CD4-positive, alpha-beta T cell treated with Interleukin-4 for 4 hours (primary cell): ENCODE measurements at regions not wholly inside any gene's neighbourhood (a gene's known extent, or its start where the extent isn't known, plus 50 kb on each side); places are given as distances from the start of the nearest gene placed in this dataset.
"Not testable (repeated sequence)": the region's sequence is repeated elsewhere in the genome, so short reads cannot be mapped to it uniquely, and the experiment has no call there.

Source experiments
- DNase-seq: peaks from one replicate; pipeline ENCODE4 v3.0.0-alpha.2; 2020

DNA sequence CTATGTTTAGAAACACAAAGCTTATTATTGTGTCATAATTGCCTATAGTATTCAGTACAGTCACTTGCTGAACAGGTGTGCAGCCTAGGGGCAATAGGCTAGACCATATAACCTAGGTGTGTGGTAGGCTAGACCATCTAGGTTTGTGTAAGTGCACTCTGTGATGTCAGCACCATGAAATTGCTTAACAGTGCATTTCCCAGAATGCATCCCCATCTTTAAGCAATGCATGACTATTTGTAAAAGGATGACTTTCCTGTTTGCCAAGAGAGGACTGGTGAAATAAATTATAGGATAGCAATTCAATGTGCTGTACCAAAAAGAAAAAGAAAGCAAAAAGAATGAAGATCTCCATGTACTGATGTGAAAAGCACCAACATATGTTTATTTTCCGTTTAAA lies 288.7 kb upstream of the AUTS2 start:
- DNase-seq = no peak

DNA sequence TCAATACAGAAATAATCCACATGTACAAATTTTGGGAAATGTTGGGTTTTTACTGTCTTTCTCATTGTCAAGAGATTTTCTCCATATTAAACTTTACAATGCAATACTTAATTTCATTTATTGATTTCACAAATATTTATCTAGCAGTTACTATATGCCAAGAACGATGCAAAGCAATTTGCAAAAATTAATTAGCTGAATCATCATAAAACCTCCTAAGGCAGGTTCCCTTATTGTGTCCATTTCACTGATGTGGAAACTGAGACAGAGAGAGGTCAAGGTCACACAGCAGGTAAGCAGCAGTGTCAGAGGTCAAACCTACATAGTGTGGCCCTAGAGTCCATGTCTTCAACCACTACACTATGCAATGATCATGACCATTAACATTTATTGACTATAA lies 286.8 kb upstream of the AUTS2 start:
- DNase-seq = no peak

DNA sequence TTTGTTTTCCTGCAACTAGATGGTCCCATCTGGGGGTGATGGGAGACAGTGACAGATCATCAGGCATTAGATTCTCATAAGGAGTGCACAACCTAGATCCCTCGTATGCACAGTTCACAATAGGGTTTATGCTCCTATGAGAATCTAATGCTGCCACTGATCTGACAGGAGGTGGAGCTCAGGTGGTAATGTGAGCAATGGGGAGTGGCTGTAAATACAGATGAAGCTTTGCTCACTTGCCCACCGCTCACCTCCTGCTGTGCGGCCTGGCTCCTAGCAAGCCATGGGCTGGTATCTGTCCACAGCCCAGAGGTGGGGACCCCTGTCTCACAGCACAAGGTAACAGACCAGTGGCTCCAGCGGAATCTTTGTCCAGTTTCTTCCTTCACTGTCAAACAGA lies 284.4 kb upstream of the AUTS2 start:
- not testable (repeated sequence) for DNase-seq

DNA sequence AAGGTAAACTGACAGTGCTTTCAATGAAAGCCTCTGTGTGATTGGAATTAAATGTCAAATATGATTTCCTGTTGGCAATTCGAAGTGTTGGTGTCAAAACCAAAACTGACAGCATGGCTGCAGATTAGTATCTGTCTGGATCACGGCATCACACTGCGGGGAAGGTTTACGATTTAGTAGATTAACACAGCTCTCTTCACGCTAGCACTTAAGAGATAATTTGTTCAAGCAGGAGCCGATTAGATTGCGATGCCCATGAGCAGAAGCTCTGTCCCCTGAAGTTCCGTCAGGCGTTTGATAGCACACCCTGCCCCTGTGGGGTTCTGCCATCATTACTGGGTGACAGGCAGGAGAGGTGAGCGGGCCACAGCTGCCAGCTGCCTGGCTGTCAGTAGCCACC lies 279.5 kb upstream of the AUTS2 start:
- no peak for DNase-seq

DNA sequence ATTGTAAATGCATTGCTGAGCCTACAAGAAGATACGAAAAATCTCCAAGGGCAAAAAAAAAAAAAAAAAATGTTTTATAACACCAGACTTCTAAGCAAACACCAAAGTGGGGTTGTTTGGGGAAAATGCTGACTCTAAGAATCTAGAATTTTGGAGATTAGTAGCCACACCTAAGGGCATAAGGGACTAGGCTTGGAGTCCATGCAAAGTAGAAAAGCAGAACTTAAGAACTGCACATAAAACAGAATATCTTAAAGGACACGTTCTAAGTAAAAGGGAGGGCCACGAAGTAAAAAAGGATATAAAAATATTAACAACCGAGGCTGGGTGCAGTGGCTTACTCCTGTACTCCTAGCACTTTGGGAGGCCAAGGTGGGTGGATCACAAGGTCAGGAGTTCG lies 269.8 kb upstream of the AUTS2 start:
- DNase-seq = no peak

DNA sequence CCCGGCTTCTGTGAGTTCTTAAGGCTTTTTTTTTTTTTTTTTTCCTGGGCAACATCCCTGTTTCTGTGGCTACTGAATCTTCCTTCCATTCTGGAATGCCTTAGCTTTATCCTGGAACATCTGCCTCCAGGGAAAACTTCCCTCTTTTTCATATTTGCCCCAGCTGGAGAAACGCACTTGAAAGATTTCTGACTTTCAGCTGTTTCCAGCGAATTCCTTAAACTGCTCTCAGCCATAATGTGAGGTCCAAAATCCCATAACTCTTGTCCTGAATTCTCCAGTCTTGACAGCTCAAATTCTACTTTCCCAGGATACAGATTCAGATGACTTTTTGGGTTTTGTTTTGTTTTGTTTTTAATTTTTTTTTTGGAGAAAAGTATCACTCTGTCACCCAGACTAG lies 263.6 kb upstream of the AUTS2 start:
- no peak for DNase-seq

DNA sequence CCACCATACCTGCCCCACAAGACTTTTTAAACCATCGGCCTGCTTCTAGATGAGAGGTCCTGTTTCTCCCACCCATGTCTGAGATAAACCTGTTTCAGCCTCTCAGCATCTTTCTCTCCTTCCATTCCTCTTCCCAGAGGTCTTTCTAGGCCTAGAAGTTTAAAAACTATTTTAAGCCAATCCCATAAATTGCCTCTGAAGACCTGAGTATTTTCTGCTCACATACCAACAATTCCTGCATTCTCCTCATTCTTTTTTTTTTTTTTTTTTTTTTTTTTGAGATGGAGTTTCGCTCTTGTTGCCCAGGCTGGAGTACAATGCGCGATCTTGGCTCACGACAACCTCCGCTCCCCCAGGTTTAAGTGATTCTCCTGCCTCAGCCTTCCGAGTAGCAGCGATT lies 262.9 kb upstream of the AUTS2 start:
- DNase-seq = no peak

DNA sequence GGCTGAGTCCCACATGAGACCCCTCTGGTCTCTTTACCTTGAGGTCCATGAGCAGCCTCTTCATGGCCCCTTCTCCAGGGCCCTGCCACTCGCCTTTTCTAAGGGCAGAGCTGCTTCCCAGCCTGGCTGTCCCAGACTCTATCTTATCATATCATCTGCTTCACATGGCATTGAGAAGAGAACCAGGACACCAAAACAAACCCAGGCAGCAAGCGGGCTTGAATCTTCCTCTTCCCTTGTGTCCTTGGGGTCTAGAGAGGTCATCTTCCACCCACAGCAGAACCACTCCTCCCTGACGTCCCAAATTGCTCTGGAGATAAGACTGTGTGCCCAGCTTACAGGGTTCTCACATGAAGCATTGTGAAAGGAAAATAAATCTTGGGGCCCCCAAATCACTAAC lies 261.3 kb upstream of the AUTS2 start:
- no peak for DNase-seq

DNA sequence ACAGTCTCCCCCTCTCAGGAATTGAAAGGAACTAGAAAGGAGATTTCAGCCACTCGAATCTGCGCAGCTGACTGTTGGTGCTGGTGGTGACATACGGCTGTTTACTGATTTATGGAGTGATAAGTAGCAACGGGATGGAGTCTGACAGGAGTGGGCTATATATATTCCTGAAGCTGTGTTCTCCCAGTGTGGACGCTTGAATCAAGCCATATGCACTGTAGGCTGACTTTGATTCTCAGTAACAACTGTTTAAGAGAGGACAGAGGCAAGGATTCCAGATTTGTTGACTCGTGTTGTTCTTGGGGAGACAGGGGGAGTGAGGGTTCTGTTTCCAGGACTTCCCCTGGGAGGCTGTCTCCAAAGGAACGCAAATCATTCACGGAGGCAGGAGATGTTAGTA lies 260.1 kb upstream of the AUTS2 start:
- DNase-seq = no peak

DNA sequence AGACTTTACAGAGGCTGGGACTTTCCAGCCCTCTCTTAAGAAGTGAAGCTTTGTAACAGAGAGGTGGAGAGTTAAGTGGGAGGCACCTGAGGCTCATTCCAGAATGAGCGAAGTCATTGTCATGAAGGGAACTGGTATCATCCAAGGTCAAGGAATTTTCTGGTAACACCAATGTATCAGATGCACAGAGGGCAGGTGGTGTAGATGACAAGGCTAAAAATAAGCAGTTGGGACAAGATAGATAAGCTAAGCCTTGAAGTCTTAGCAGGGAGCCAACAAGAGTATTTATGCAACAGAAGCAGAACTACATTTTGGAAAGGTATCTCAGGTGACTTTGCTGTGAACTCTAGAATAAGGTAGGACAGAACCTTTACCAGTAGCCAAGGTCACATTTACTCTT lies 257.0 kb upstream of the AUTS2 start:
- DNase-seq = no peak

DNA sequence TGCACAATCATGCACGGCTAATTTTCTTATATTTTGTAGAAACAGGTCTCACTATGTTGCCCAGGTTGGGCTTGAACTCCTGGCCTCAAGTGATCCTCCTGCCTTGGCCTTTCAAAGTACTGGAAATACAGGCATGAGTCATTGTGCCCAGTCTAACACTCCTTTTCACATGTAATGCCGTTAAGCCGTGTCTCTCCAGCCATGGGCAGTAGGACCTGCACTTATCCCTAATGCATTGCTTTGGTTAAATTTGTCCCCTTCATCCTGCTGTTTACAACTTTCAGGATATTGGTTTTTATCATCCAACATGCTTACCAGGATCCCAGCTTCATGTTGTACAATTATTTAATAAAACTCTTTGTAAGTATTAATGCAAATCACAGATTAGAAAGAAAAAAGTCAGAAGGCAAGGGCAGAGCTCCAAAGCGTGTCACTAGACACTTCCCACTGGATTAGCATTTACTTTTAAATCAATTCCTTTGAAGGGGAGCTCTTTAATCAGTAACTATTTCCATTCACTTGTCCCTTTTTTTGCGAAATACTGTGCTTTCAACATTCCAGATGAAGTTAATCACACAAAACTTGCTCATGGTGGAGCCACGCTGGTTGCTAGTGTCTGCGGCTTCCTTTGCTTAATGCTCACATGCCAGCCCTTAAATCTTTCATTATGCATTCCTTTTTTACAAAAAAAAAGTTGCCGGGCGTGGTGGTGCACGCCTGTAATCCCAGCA lies 256.0 kb upstream of the AUTS2 start:
- no peak for DNase-seq

DNA sequence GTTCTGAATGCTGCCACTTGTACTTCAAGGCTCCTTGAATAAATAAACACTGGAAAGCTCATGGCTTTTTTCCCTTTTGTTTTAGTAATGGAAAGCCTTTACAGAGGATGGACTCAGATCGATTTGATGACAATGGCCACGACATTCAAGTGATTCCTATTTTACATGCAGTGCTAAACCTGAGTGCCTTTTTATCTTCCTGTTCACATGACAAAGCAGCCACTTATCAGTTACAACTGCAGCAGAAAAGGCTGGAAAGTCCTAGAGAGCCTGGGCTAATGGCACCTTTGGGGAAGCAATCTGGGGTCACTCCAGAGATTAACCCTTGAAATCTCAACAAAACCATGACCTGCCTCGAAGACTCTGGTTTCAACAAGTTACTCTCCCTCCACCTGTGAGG lies 249.0 kb upstream of the AUTS2 start:
- no peak for DNase-seq

DNA sequence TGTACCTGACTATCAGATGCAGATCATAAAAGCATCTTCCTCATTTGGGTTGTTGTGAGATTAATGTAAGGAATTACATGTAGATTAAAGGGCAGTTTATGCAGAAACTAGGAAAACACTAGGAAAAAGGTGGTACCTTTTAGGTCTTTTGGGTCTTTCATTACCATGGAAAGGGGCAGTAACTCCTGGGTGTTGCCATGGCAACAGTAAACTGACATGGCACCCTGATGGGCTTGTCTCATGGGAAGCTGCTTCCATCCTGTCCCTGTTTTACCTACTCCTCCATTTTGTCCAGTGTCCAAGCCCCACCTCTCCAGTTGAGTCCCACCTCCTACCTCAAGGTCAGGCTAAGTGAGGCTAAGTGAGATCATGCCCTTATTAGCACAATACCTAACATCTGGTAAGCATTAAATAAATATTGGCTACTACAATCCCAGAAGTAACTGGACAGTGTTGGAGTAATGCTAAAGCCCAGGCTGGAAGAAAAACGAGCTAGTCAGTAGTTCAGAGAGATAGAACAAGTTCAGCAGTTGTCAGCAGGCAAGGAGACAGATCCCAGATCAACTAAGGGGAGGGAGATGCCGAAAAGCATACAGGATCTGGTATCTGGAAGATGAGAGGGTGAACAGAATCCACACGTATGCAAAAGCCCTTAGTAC lies 240.0 kb upstream of the AUTS2 start:
- DNase-seq = no peak

DNA sequence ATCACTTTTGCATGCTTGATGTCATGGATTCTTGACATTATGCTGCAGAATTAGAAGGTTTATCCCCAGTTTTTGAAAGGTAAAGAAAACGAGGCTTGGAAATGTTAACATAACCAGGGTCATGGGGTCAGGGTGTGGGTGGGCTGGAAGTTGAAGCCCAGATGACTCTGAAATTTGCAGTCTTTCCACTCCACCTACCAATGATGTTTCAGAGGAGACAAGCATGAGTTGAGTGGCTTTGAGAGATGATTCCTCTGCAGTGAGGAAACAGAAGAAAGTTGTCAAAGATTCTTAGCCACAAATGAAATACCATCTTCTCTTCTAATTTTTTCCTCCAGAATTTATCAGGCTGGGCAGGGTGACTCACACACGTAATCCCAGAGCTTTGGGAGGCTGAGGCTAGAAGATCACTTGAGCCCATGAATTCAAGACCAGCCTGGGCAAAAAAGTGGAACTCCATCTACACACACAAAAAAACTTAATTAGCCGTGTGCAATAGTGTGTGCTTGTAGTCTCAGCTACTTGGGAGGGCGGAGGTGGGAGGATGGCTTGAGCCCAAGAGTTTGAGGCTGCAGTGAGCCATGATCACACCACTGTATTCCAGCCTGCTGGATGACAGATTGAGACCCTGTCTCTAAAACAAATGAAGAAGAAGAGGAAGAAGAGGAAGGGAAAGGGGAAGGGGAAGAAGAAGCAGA lies 239.1 kb upstream of the AUTS2 start:
- no peak for DNase-seq

DNA sequence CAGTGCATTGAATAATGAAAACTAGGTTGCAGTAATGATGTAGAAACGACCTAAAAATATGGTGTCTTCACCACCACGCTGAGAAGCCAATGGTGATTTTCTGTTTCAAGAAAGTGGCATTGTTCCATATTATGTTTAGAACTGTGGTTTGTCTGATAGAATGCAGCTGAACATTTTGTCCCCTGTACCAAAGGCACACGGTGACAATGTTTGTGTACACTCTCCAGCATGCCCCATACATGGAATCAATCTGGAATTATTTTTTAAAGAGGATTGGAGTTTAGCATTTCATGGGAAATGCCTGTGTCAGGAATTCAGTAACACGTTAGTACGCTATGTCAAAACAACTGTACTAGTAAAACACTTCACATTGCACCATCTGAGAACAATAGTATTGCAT lies 237.4 kb upstream of the AUTS2 start:
- no peak for DNase-seq

DNA sequence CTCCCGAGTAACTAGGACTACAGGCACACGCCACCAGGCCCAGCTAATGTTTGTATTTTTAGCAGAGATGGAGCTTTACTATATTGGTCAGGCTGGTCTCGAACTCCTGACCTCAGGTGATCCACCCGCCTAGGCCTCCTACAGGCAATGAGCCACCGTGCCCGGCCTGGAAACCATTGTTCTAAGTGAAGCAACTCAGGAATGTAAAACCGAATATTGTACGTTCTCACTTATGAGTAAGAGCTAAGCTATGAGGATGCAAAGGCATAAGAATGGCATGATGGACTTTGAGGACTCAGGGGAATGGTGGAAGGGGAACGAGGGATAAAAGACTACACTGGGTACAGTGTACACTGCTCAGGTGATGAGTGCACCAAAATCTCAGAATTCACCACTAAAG lies 235.1 kb upstream of the AUTS2 start:
- no peak for DNase-seq

DNA sequence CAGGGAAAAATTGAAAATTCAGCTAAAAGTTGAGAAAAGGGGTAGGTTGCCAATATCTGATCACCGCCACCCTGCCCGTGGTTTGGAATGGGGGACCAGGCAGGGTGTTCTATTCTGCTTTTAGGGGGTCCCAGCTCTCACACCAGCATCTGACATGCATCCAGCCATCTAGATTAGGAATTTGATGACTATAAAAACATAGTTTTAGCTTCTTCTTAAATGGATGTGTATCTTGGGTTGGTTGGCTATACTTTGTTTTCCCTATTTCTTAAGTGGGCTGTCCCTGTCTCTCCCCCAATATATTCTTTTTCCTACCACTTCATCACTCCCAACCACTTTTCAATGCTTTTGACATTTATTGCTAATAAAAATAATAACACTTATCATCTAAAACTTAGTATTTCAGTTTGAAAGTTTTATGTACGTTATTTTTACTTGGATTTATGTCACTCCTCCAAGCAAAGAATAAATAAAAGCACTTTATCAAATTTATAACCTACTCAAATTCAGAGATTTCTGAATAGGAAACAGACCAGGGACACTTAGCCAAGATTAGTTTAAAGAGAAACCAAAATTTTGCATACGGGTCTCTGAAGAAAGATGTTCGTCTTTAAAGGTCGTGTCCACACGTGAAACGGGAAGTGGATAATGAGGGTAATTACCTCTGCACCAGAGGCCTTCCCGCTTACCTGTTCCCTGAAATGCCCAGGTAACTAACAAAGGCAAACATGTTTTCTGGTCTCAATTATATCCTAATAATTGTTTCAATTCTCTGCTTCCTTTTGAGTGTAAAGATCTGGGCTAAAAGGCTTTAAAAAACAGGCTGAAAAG lies 233.2 kb upstream of the AUTS2 start:
- DNase-seq = no peak

DNA sequence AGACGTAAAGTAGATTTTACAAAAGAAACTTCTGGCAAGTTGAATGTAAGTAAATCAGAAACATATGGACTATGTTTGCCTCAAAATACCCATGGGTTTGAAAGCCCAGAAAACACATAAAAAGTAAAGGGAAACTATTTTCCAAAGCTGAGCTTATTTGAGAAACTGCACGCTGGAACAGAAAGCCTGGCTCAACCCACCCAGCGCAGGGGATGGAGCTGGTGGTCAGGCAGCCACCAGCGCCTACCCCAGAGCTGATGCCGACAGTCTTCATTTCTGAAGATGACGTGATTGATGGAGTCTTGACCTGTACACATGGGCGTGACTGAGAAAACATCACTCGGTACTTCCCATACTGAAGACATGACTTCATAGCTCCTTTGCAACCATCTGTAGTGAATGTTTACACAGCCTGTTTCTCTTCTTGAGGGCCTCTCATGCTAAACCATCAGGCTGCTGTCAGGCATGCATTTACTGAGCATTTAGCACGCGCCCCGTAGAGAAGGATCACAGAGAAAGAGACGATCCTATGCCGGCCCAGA lies 232.6 kb upstream of the AUTS2 start:
- no peak for DNase-seq

DNA sequence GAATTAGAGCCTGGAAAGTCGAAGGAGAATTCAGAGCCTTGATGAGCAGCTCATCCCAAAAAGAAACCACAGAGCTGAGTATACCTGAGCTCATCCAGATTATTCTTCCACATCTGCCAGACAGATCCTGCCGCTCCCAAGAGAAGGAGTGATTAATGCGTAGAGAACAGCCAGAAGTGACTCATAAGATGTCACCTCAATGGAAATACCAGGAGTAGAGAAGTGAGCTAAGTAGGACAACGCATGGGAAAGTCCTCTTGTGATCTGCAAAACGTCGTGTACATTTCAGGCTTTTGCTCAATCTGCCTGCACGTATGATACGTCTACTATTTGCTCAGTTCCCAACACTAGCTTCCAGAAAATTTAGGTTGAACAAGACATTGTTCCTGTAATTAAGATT lies 230.5 kb upstream of the AUTS2 start:
- DNase-seq = no peak

DNA sequence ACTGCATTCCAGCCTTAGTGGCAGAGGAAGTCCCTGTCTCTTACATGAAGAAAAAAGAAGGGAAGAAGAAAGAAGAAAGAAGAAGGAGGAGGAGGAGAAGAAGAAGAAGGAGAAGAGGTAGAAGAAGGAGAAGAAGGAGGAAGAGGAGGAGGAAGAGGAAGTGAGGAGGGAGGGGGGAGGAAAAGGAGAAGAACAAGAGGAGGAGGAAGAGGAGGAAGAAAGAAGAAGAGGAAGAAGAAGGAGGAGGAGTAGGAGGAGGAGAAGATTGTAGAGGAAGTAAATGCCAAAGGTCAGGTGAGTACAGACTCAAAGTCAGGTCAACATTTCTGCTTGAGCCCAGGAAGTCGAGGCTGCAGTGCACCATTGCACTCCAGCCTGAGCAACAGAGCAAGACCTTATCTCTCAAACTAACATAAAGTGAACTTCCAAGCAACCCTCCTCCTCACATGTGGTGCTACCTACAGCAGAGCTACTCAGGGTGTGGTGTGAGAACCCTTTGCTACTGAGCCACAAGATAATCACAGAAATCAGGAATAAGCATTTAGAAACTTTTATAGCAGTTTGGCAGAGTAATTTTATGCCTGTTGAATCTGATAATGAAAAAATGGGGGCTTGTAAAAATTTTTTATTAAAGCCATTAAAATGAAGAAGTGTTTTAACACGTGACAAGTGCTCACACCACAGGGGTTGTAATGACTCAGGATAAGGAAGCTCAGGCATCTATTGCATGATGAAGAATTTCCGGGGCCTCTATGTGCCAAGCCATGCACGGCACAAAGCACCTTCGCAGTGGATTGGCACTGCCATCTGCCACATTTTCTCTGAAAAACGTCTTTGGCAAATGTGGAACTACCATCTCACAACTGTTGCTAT lies 224.9 kb upstream of the AUTS2 start:
- no peak for DNase-seq

DNA sequence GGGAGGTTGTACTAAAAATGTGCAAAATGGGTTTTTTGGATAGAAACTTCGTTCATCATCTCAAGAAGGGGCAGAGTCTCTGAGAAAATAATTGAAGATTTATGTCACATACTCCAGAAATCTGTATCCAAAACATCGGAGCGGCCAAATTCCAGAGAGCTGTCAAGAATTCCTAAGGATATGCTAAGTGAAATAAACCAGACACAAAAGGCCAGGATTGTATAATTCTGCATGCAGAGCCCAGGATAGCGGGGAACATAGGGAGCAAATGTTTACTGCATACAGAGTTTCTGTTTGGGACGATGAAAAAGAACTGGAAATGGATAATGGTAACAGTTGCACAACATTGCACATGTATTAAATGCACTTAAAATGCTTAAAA lies 224.2 kb upstream of the AUTS2 start:
- no peak for DNase-seq

DNA sequence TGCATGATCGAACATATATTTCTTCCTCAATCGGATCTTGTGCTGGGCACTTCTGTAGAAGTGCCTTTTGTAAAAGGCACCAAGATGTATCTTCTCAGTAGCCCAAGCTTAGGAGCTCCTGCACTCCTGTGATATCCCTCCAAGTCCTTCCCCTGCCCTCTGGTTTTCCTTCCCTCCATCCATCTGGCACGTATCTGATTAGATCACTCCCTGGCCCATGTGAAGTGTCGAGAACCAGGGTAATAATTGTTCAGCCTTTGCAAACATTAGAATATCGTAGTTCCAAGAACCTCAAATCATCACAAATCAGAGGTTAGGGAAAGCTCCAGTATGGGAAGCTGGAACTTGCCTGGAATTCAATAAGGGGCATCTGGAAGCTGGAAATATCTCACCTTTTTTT lies 221.1 kb upstream of the AUTS2 start:
- no peak for DNase-seq
